ENCODE measurements at regions not wholly inside any gene's neighbourhood (a gene's known extent, or its start where the extent isn't known, plus 50 kb on each side); places are given as distances from the start of the nearest gene placed in this dataset.

- DNase-seq = no peak
- Histone ChIP-seq H3K27ac (ENCODE audit: low read depth, low read length) (no peak overlapping the region), H3K27me3 (ENCODE audit: insufficient read depth, low read length) (no peaks in the 10 kb centered on the region), H2BK120ac (ENCODE audit: insufficient read depth, low read length, poor library complexity) (no peak overlapping the region), H2AFZ (ENCODE audit: insufficient read depth, low read length, poor library complexity) (no peak overlapping the region), H2BK12ac (ENCODE audit: low read length) (no peak overlapping the region), H4K12ac (ENCODE audit: low read depth, low read length) (no peak overlapping the region), H3K4me1 (ENCODE audit: control insufficient read depth in 1 of 2, insufficient read depth in 2 of 2, low read length in 2 of 2) (no peaks in the 10 kb centered on the region), H3K4ac (ENCODE audit: low read depth, low read length) (no peak overlapping the region), H3K14ac (ENCODE audit: low read length) (no peak overlapping the region), H3K79me2 (ENCODE audit: control insufficient read depth, insufficient read depth, low read length, poor library complexity) (no peaks in the 10 kb centered on the region), H4K91ac (ENCODE audit: low read depth, low read length) (no peak overlapping the region), H2AK5ac (ENCODE audit: low read length) (no peak overlapping the region), H2BK5ac (ENCODE audit: low read depth, low read length, poor library complexity) (no peak overlapping the region), H3K4me2 (ENCODE audit: low read length) (no peak overlapping the region), H3K36me3 (ENCODE audit: control insufficient read depth in 1 of 2, insufficient read depth in 2 of 2, low read length in 2 of 2) (no peaks in the 10 kb centered on the region), H3K23ac (ENCODE audit: low read length) (no peak overlapping the region), H3K79me1 (ENCODE audit: low read length) (no peaks in the 10 kb centered on the region), H3K4me3 (ENCODE audit: low read depth, low read length) (no peak overlapping the region), H3K18ac (ENCODE audit: low read length) (no peak overlapping the region), H4K8ac (ENCODE audit: low read depth, low read length) (no peak overlapping the region), H3K9me3 (ENCODE audit: insufficient read depth, low read depth, low read length) (no peaks in the 10 kb centered on the region), H3K9ac (ENCODE audit: low read length) (no peak overlapping the region)
- WGBS (ENCODE audit: extremely low coverage, insufficient coverage, insufficient read length) = no CpG with 5 or more reads among the region's 3 CpGs
These were observed 68.7 kb upstream of the PTCSC3 start for GRCh38 chr14:36245223-36245622.

DNA sequence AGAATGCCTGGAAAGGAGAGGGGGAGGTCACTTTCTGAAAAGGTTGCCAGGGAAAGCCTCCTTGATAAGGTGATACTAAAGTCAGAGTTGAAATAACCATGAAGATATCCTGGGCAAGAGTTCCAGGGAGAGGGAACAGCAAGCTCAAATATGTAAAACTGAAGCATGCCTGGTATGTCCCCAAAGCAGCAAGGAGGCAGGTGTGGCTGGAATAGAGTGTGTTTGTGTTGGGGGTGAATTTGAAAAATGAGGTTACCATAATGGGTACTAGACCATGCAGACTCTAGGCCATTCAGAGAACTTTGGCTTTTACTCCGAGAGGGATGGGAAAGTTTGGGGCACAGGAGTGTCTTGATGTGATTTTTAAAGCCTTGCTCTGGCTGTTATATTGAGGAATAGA is 66.7 kb upstream of the PTCSC3 start:
- no peak overlapping the region for H3K4ac ChIP-seq (ENCODE audit: low read depth, low read length)
- H3K23ac ChIP-seq (ENCODE audit: low read length) = no peak overlapping the region
- no peaks in the 10 kb centered on the region for H3K36me3 ChIP-seq (ENCODE audit: control insufficient read depth in 1 of 2, insufficient read depth in 2 of 2, low read length in 2 of 2)
- H3K4me1 ChIP-seq (ENCODE audit: control insufficient read depth in 1 of 2, insufficient read depth in 2 of 2, low read length in 2 of 2) = no peaks in the 10 kb centered on the region
- H3K27me3 ChIP-seq (ENCODE audit: insufficient read depth, low read length) = no peaks in the 10 kb centered on the region
- no peak overlapping the region for H2BK120ac ChIP-seq (ENCODE audit: insufficient read depth, low read length, poor library complexity)
- H4K8ac ChIP-seq (ENCODE audit: low read depth, low read length) = no peak overlapping the region
- no peak overlapping the region for H2BK12ac ChIP-seq (ENCODE audit: low read length)
- H2AFZ ChIP-seq (ENCODE audit: insufficient read depth, low read length, poor library complexity) = no peak overlapping the region
- H3K79me2 ChIP-seq (ENCODE audit: control insufficient read depth, insufficient read depth, low read length, poor library complexity) = no peaks in the 10 kb centered on the region
- no peaks in the 10 kb centered on the region for H3K9me3 ChIP-seq (ENCODE audit: insufficient read depth, low read depth, low read length)
- H3K27ac ChIP-seq (ENCODE audit: low read depth, low read length) = no peak overlapping the region
- no peak overlapping the region for H3K4me3 ChIP-seq (ENCODE audit: low read depth, low read length)
- no peak overlapping the region for H4K91ac ChIP-seq (ENCODE audit: low read depth, low read length)
- no peak overlapping the region for H2AK5ac ChIP-seq (ENCODE audit: low read length)
- no peak for DNase-seq
- H4K12ac ChIP-seq (ENCODE audit: low read depth, low read length) = no peak overlapping the region
- H2BK5ac ChIP-seq (ENCODE audit: low read depth, low read length, poor library complexity) = no peak overlapping the region
- whole genome bisulfite sequencing (ENCODE audit: extremely low coverage, insufficient coverage, insufficient read length) = no CpG with 5 or more reads among the region's 1 CpG
- no peak overlapping the region for H3K18ac ChIP-seq (ENCODE audit: low read length)
- H3K4me2 ChIP-seq (ENCODE audit: low read length) = no peak overlapping the region
- no peak overlapping the region for H3K14ac ChIP-seq (ENCODE audit: low read length)
- H3K79me1 ChIP-seq (ENCODE audit: low read length) = no peaks in the 10 kb centered on the region
- no peak overlapping the region for H3K9ac ChIP-seq (ENCODE audit: low read length)

- no peak overlapping the region for H2BK12ac ChIP-seq (ENCODE audit: low read length)
- H2AFZ ChIP-seq (ENCODE audit: insufficient read depth, low read length, poor library complexity) = no peak overlapping the region
- H3K27me3 ChIP-seq (ENCODE audit: insufficient read depth, low read length) = no peaks in the 10 kb centered on the region
- H3K79me2 ChIP-seq (ENCODE audit: control insufficient read depth, insufficient read depth, low read length, poor library complexity) = no peaks in the 10 kb centered on the region
- H4K91ac ChIP-seq (ENCODE audit: low read depth, low read length) = no peak overlapping the region
- H3K9ac ChIP-seq (ENCODE audit: low read length) = no peak overlapping the region
- no peaks in the 10 kb centered on the region for H3K79me1 ChIP-seq (ENCODE audit: low read length)
- no peak overlapping the region for H3K4ac ChIP-seq (ENCODE audit: low read depth, low read length)
- H3K36me3 ChIP-seq (ENCODE audit: control insufficient read depth in 1 of 2, insufficient read depth in 2 of 2, low read length in 2 of 2) = no peaks in the 10 kb centered on the region
- H3K4me3 ChIP-seq (ENCODE audit: low read depth, low read length) = no peak overlapping the region
- no peak overlapping the region for H4K12ac ChIP-seq (ENCODE audit: low read depth, low read length)
- H2BK120ac ChIP-seq (ENCODE audit: insufficient read depth, low read length, poor library complexity) = no peak overlapping the region
- WGBS (ENCODE audit: extremely low coverage, insufficient coverage, insufficient read length) = no CpG with 5 or more reads among the region's 3 CpGs
- H3K23ac ChIP-seq (ENCODE audit: low read length) = no peak overlapping the region
- no peak overlapping the region for H3K14ac ChIP-seq (ENCODE audit: low read length)
- H2BK5ac ChIP-seq (ENCODE audit: low read depth, low read length, poor library complexity) = no peak overlapping the region
- no peak overlapping the region for H3K4me2 ChIP-seq (ENCODE audit: low read length)
- no peak overlapping the region for H3K27ac ChIP-seq (ENCODE audit: low read depth, low read length)
- no peaks in the 10 kb centered on the region for H3K9me3 ChIP-seq (ENCODE audit: insufficient read depth, low read depth, low read length)
- no peak overlapping the region for H3K18ac ChIP-seq (ENCODE audit: low read length)
- H2AK5ac ChIP-seq (ENCODE audit: low read length) = no peak overlapping the region
- no peaks in the 10 kb centered on the region for H3K4me1 ChIP-seq (ENCODE audit: control insufficient read depth in 1 of 2, insufficient read depth in 2 of 2, low read length in 2 of 2)
- no peak for DNase-seq
- no peak overlapping the region for H4K8ac ChIP-seq (ENCODE audit: low read depth, low read length)
These were observed 64.7 kb upstream of the PTCSC3 start for GRCh38 chr14:36241183-36241582.

GRCh38 chr14:36238666-36239363 is 62.3 kb upstream of the PTCSC3 start:
- Histone ChIP-seq H3K79me1 (ENCODE audit: low read length) (no peaks in the 10 kb centered on the region), H3K27ac (ENCODE audit: low read depth, low read length) (no peak overlapping the region), H3K14ac (ENCODE audit: low read length) (no peak overlapping the region), H4K8ac (ENCODE audit: low read depth, low read length) (no peak overlapping the region), H3K4ac (ENCODE audit: low read depth, low read length) (no peak overlapping the region), H2AFZ (ENCODE audit: insufficient read depth, low read length, poor library complexity) (no peak overlapping the region), H4K12ac (ENCODE audit: low read depth, low read length) (no peak overlapping the region), H3K9ac (ENCODE audit: low read length) (no peak overlapping the region), H3K4me1 (ENCODE audit: control insufficient read depth in 1 of 2, insufficient read depth in 2 of 2, low read length in 2 of 2) (no peaks in the 10 kb centered on the region), H2BK120ac (ENCODE audit: insufficient read depth, low read length, poor library complexity) (no peak overlapping the region), H3K36me3 (ENCODE audit: control insufficient read depth in 1 of 2, insufficient read depth in 2 of 2, low read length in 2 of 2) (no peaks in the 10 kb centered on the region), H3K27me3 (ENCODE audit: insufficient read depth, low read length) (no peaks in the 10 kb centered on the region), H3K79me2 (ENCODE audit: control insufficient read depth, insufficient read depth, low read length, poor library complexity) (no peaks in the 10 kb centered on the region), H3K9me3 (ENCODE audit: insufficient read depth, low read depth, low read length) (no peaks in the 10 kb centered on the region), H2BK12ac (ENCODE audit: low read length) (no peak overlapping the region), H2AK5ac (ENCODE audit: low read length) (no peak overlapping the region), H3K4me2 (ENCODE audit: low read length) (no peak overlapping the region), H3K18ac (ENCODE audit: low read length) (no peak overlapping the region), H3K4me3 (ENCODE audit: low read depth, low read length) (no peak overlapping the region), H3K23ac (ENCODE audit: low read length) (no peak overlapping the region), H4K91ac (ENCODE audit: low read depth, low read length) (no peak overlapping the region), H2BK5ac (ENCODE audit: low read depth, low read length, poor library complexity) (no peak overlapping the region)
- DNase-seq = peak; percentile 2 to 19
- WGBS (ENCODE audit: extremely low coverage, insufficient coverage, insufficient read length) = no CpG with 5 or more reads among the region's 13 CpGs

Data from trophoblast cell (in vitro differentiated cells and primary cell).